ENCODE measurements at regions not wholly inside any gene's neighbourhood (a gene's known extent, or its start where the extent isn't known, plus 50 kb on each side); places are given as distances from the start of the nearest gene placed in this dataset.

DNA sequence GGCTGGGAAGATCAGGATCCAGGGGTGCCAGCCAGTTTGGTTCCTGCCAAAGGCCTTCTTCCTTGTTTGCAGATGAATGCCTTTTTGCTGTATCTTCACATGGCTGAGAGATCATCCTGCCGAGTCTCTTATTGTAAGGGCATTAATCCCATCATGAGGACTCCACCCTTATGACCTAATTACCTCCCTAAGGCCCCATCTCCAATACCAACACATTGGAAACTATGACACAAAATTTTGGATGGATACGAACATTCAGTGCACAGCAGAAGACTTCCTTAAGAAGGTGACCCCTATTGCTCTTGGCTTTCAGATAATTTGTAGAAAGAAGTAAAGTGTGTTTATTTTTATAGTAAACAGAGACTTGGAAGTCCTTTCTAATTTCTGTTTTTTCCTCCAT is 1164.7 kb upstream of the CDH8 start:
- TF ChIP-seq, protein P1, sequence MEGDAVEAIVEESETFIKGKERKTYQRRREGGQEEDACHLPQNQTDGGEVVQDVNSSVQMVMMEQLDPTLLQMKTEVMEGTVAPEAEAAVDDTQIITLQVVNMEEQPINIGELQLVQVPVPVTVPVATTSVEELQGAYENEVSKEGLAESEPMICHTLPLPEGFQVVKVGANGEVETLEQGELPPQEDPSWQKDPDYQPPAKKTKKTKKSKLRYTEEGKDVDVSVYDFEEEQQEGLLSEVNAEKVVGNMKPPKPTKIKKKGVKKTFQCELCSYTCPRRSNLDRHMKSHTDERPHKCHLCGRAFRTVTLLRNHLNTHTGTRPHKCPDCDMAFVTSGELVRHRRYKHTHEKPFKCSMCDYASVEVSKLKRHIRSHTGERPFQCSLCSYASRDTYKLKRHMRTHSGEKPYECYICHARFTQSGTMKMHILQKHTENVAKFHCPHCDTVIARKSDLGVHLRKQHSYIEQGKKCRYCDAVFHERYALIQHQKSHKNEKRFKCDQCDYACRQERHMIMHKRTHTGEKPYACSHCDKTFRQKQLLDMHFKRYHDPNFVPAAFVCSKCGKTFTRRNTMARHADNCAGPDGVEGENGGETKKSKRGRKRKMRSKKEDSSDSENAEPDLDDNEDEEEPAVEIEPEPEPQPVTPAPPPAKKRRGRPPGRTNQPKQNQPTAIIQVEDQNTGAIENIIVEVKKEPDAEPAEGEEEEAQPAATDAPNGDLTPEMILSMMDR (IDR thresholded peaks at IDR 0.05): no peak
- TF ChIP-seq POLR2A (IDR thresholded peaks at IDR 0.05): no peak
- TF ChIP-seq POLR2AphosphoS5 (IDR thresholded peaks at IDR 0.05): no peak

All from prostate gland (tissue), 2 donors.